Activated CD4-positive, alpha-beta T cell treated with anti-CD3 and anti-CD28 coated beads, Interleukin-2, amount 10 ng/mL, durations not matched to agents 24 days and 14 days (primary cell): ENCODE measurements at regions not wholly inside any gene's neighbourhood (a gene's known extent, or its start where the extent isn't known, plus 50 kb on each side); places are given as distances from the start of the nearest gene placed in this dataset.

Experiments used
- DNase-seq: peaks from one replicate; pipeline ENCODE4 v3.0.0; 2022
- H3K27ac Mint-ChIP-seq: one replicate; pipeline ENCODE4 v1.8.0; 2022; ENCODE audit warnings: mild to moderate bottlenecking, mixed read lengths
- H3K27me3 Mint-ChIP-seq: one replicate; pipeline ENCODE4 v1.8.0; 2022; ENCODE audit warnings: mixed read lengths
- H3K36me3 Mint-ChIP-seq: one replicate; pipeline ENCODE4 v1.8.0; 2022; ENCODE audit warnings: low read depth, mild to moderate bottlenecking, mixed read lengths
- H3K4me1 Mint-ChIP-seq: one replicate; pipeline ENCODE4 v1.8.0; 2021; ENCODE audit warnings: mixed read lengths
- H3K4me3 Mint-ChIP-seq: one replicate; pipeline ENCODE4 v1.8.0; 2022; ENCODE audit warnings: mild to moderate bottlenecking, moderate library complexity, mixed read lengths
- H3K9me3 Mint-ChIP-seq: one replicate; pipeline ENCODE4 v1.8.0; 2021; ENCODE audit warnings: mixed read lengths
- intact Hi-C: fragments of 100-400 bp; cut with micrococcal nuclease; formaldehyde crosslinking; loops from one replicate; pipeline ENCODE4 v1.15.1; 2023

GRCh38 chr22:49086606-49087157, 741.0 kb downstream of the BRD1 start:
- Mint-ChIP-seq H3K4me1 (no peaks in the 10 kb centered on the region), H3K9me3 (no peaks in the 10 kb centered on the region)

GRCh38 chr22:49086181-49086580, 741.5 kb downstream of the BRD1 start:
- H3K9me3 Mint-ChIP-seq: no peaks in the 10 kb centered on the region
- no peaks in the 10 kb centered on the region for H3K4me1 Mint-ChIP-seq
- intact Hi-C loops: no loop called here
- H3K36me3 Mint-ChIP-seq: no peaks in the 10 kb centered on the region
- no peak overlapping the region for H3K27ac Mint-ChIP-seq
- H3K4me3 Mint-ChIP-seq: no peak overlapping the region
- H3K27me3 Mint-ChIP-seq: no peaks in the 10 kb centered on the region
- no peak for DNase-seq

More at GRCh38 chr22:49086606-49087157, 741.0 kb downstream of the BRD1 start:
- Mint-ChIP-seq H3K4me3 (no peak overlapping the region), H3K27me3 (no peaks in the 10 kb centered on the region), H3K27ac (no peak overlapping the region), H3K36me3 (no peaks in the 10 kb centered on the region)
- intact Hi-C loops: no loop called here
- no peak for DNase-seq

GRCh38 chr22:49084206-49084605, 743.5 kb downstream of the BRD1 start:
- no peaks in the 10 kb centered on the region for H3K9me3 Mint-ChIP-seq
- no peaks in the 10 kb centered on the region for H3K36me3 Mint-ChIP-seq
- no peaks in the 10 kb centered on the region for H3K27me3 Mint-ChIP-seq
- H3K4me3 Mint-ChIP-seq: no peak overlapping the region
- H3K27ac Mint-ChIP-seq: no peak overlapping the region
- H3K4me1 Mint-ChIP-seq: no peaks in the 10 kb centered on the region
- intact Hi-C loops: no loop called here
- no peak for DNase-seq

GRCh38 chr22:49083607-49084006, 744.1 kb downstream of the BRD1 start:
- intact Hi-C loops: no loop called here
- Mint-ChIP-seq H3K4me1 (no peaks in the 10 kb centered on the region), H3K27me3 (no peaks in the 10 kb centered on the region), H3K9me3 (no peaks in the 10 kb centered on the region), H3K36me3 (no peaks in the 10 kb centered on the region), H3K27ac (no peak overlapping the region), H3K4me3 (no peak overlapping the region)
- no peak for DNase-seq

- H3K27me3 Mint-ChIP-seq: no peaks in the 10 kb centered on the region
- H3K36me3 Mint-ChIP-seq: no peaks in the 10 kb centered on the region
- H3K9me3 Mint-ChIP-seq: no peaks in the 10 kb centered on the region
- H3K4me1 Mint-ChIP-seq: no peaks in the 10 kb centered on the region
- no peak for DNase-seq
- no peak overlapping the region for H3K27ac Mint-ChIP-seq
- intact Hi-C loops: no loop called here
- no peak overlapping the region for H3K4me3 Mint-ChIP-seq
These were observed 745.2 kb downstream of the BRD1 start for GRCh38 chr22:49082451-49082850.

GRCh38 chr22:49081926-49082325, 745.7 kb downstream of the BRD1 start:
- Mint-ChIP-seq H3K9me3 (no peaks in the 10 kb centered on the region), H3K27ac (no peak overlapping the region), H3K4me3 (no peak overlapping the region), H3K27me3 (no peaks in the 10 kb centered on the region), H3K36me3 (no peaks in the 10 kb centered on the region), H3K4me1 (no peaks in the 10 kb centered on the region)
- intact Hi-C loops: no loop called here
- no peak for DNase-seq

GRCh38 chr22:49081261-49081666, 746.4 kb downstream of the BRD1 start:
- Mint-ChIP-seq H3K9me3 (no peaks in the 10 kb centered on the region), H3K4me1 (no peaks in the 10 kb centered on the region), H3K27ac (no peak overlapping the region), H3K27me3 (no peaks in the 10 kb centered on the region), H3K36me3 (no peaks in the 10 kb centered on the region), H3K4me3 (no peak overlapping the region)
- DNase-seq: no peak
- intact Hi-C loops: no loop called here

- H3K4me3 Mint-ChIP-seq: no peak overlapping the region
These were observed 747.0 kb downstream of the BRD1 start for GRCh38 chr22:49080631-49081030.

GRCh38 chr22:49079743-49080500, 747.8 kb downstream of the BRD1 start:
- H3K4me3 Mint-ChIP-seq: no peak overlapping the region
- H3K27ac Mint-ChIP-seq: no peak overlapping the region
- H3K27me3 Mint-ChIP-seq: no peaks in the 10 kb centered on the region
- no peaks in the 10 kb centered on the region for H3K4me1 Mint-ChIP-seq
- DNase-seq: no peak
- intact Hi-C loops: no loop called here
- no peaks in the 10 kb centered on the region for H3K36me3 Mint-ChIP-seq
- H3K9me3 Mint-ChIP-seq: no peaks in the 10 kb centered on the region

More at GRCh38 chr22:49080631-49081030, 747.0 kb downstream of the BRD1 start:
- H3K9me3 Mint-ChIP-seq: no peaks in the 10 kb centered on the region
- no peaks in the 10 kb centered on the region for H3K27me3 Mint-ChIP-seq
- no peaks in the 10 kb centered on the region for H3K36me3 Mint-ChIP-seq
- no peak for DNase-seq
- H3K4me1 Mint-ChIP-seq: no peaks in the 10 kb centered on the region
- intact Hi-C loops: no loop called here
- H3K27ac Mint-ChIP-seq: no peak overlapping the region

GRCh38 chr22:49079027-49079725, 748.5 kb downstream of the BRD1 start:
- no peak for DNase-seq
- no peak overlapping the region for H3K27ac Mint-ChIP-seq
- H3K4me3 Mint-ChIP-seq: no peak overlapping the region
- intact Hi-C loops: no loop called here
- H3K27me3 Mint-ChIP-seq: no peaks in the 10 kb centered on the region
- H3K4me1 Mint-ChIP-seq: no peaks in the 10 kb centered on the region
- no peaks in the 10 kb centered on the region for H3K9me3 Mint-ChIP-seq
- no peaks in the 10 kb centered on the region for H3K36me3 Mint-ChIP-seq

GRCh38 chr22:49078076-49078710, 749.5 kb downstream of the BRD1 start:
- Mint-ChIP-seq H3K4me1 (no peaks in the 10 kb centered on the region), H3K27me3 (no peaks in the 10 kb centered on the region)
- intact Hi-C loops: no loop called here

GRCh38 chr22:49077586-49077985, 750.1 kb downstream of the BRD1 start:
- Mint-ChIP-seq H3K36me3 (no peaks in the 10 kb centered on the region), H3K27me3 (no peaks in the 10 kb centered on the region), H3K4me3 (no peak overlapping the region), H3K4me1 (no peaks in the 10 kb centered on the region), H3K27ac (no peak overlapping the region), H3K9me3 (no peaks in the 10 kb centered on the region)
- intact Hi-C loops: no loop called here
- no peak for DNase-seq

More at GRCh38 chr22:49078076-49078710, 749.5 kb downstream of the BRD1 start:
- DNase-seq: no peak
- Mint-ChIP-seq H3K27ac (no peak overlapping the region), H3K9me3 (no peaks in the 10 kb centered on the region), H3K4me3 (no peak overlapping the region), H3K36me3 (no peaks in the 10 kb centered on the region)

- H3K36me3 Mint-ChIP-seq: no peaks in the 10 kb centered on the region
- H3K9me3 Mint-ChIP-seq: no peaks in the 10 kb centered on the region
- intact Hi-C loops: no loop called here
- DNase-seq: no peak
- no peaks in the 10 kb centered on the region for H3K27me3 Mint-ChIP-seq
- no peak overlapping the region for H3K4me3 Mint-ChIP-seq
- H3K27ac Mint-ChIP-seq: no peak overlapping the region
- no peaks in the 10 kb centered on the region for H3K4me1 Mint-ChIP-seq
These were observed 750.7 kb downstream of the BRD1 start for GRCh38 chr22:49077036-49077393.
